RWPE2 (cell line): ENCODE measurements at regions not wholly inside any gene's neighbourhood (a gene's known extent, or its start where the extent isn't known, plus 50 kb on each side); places are given as distances from the start of the nearest gene placed in this dataset.

ENCODE experiments used
- ATAC-seq: fragments of 200-7000 bp; cut with Tn5 transposase; 3 replicates; pipeline ENCODE4 v1.9.1; 2021; ENCODE audit warnings: low read depth
- DNase-seq: peaks from one replicate; pipeline ENCODE4 v3.0.0-alpha.2; 2020; ENCODE audit warnings: low spot score
- H3K27ac ChIP-seq: fragments of 450-650 bp; 2 replicates; pipeline ENCODE4 v1.5.1; 2017; ENCODE audit warnings: mild to moderate bottlenecking; ENCODE audit not compliant: poor library complexity, severe bottlenecking
- H3K27me3 ChIP-seq: fragments of 250-450 bp; sonication (Bioruptor Pico); 2 replicates; pipeline ENCODE4 v1.5.1; 2021; ENCODE audit warnings: mild to moderate bottlenecking, moderate library complexity; ENCODE audit not compliant: insufficient read depth, poor library complexity, severe bottlenecking
- H3K36me3 ChIP-seq: fragments of 250-450 bp; sonication (Bioruptor Pico); 2 replicates; pipeline ENCODE4 v1.5.1; 2020; ENCODE audit warnings: low read depth, mild to moderate bottlenecking, moderate library complexity
- H3K4me1 ChIP-seq: fragments of 250-450 bp; sonication (Bioruptor Pico); 2 replicates; pipeline ENCODE4 v1.5.1; 2021; ENCODE audit warnings: mild to moderate bottlenecking, moderate library complexity; ENCODE audit not compliant: insufficient read depth, poor library complexity, severe bottlenecking
- H3K4me3 ChIP-seq: fragments of 250-450 bp; sonication (Bioruptor Pico); 2 replicates; pipeline ENCODE4 v1.5.1; 2021; ENCODE audit warnings: mild to moderate bottlenecking, moderate library complexity; ENCODE audit not compliant: severe bottlenecking
- H3K9me3 ChIP-seq: fragments of 250-450 bp; sonication (Bioruptor Pico); 2 replicates; pipeline ENCODE4 v1.5.1; 2021; ENCODE audit warnings: mild to moderate bottlenecking, moderate library complexity; ENCODE audit not compliant: severe bottlenecking
- CTCF ChIP-seq: fragments of 450-650 bp; IDR thresholded peaks from one replicate; pipeline ENCODE4 v1.5.1; 2017; ENCODE audit warnings: mild to moderate bottlenecking, moderate library complexity; ENCODE audit not compliant: poor library complexity, severe bottlenecking

GRCh38 chr14:101505236-101505970, 55.9 kb upstream of the DIO3 start:
- Histone ChIP-seq H3K4me1 (no peaks in the 10 kb centered on the region), H3K27me3 (no peaks in the 10 kb centered on the region), H3K4me3 (no peak overlapping the region), H3K27ac (no peak overlapping the region), H3K36me3 (no peaks in the 10 kb centered on the region), H3K9me3 (no peaks in the 10 kb centered on the region)
- peak; percentile 69 for DNase-seq
- no peak for TF ChIP-seq CTCF
- ATAC-seq: peak; percentile 6; the same call in 1 of the 3 replicates

DNA sequence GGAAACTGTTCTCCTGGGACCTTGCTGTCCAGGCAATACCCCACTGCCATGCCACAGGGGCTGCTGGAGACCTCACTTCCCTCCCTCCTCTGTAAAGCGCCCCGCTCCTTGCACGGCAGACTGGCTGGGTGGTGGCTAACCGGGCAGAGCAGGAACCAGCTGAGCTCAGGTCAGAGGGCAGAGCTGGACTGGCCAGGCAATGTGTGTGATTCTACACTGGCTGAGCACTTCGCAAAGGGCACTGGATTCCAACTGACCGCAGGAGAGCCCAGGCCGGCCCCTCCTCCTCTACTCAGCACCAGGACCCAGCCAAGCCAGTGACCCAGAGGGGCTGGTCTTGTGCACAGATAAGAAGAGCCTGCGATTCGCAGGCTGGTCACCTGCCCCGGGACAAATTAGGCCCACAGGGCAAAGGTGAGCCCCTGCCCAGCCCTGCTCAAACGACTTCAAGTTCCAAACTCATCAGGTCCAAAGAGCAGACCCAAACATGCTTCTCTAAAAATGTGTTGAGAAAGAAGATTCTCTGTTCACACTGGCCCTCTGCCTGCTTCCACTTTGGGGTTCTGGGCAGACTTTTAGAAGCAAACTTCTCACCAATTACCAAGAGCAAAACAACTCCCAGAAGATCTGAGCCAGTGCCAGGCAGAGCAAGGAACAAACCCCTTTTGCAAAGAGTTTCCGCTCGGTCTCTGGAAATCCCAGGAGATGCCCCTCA, 54.9 kb upstream of the DIO3 start:
- no peaks in the 10 kb centered on the region for H3K27me3 ChIP-seq
- ATAC-seq (no peak), DNase-seq (peak; percentile 67)
- TF ChIP-seq CTCF: no peak
- H3K9me3 ChIP-seq: no peaks in the 10 kb centered on the region
- no peaks in the 10 kb centered on the region for H3K4me1 ChIP-seq
- H3K27ac ChIP-seq: no peak overlapping the region
- no peaks in the 10 kb centered on the region for H3K36me3 ChIP-seq
- no peak overlapping the region for H3K4me3 ChIP-seq

GRCh38 chr14:101506926-101507835, 54.1 kb upstream of the DIO3 start:
- H3K4me1 ChIP-seq: no peaks in the 10 kb centered on the region
- no peaks in the 10 kb centered on the region for H3K27me3 ChIP-seq
- no peak overlapping the region for H3K4me3 ChIP-seq
- no peak for TF ChIP-seq CTCF
- no peaks in the 10 kb centered on the region for H3K36me3 ChIP-seq
- DNase-seq: peak; percentile 62
- no peak overlapping the region for H3K27ac ChIP-seq
- H3K9me3 ChIP-seq: no peaks in the 10 kb centered on the region
- no peak for ATAC-seq

DNA sequence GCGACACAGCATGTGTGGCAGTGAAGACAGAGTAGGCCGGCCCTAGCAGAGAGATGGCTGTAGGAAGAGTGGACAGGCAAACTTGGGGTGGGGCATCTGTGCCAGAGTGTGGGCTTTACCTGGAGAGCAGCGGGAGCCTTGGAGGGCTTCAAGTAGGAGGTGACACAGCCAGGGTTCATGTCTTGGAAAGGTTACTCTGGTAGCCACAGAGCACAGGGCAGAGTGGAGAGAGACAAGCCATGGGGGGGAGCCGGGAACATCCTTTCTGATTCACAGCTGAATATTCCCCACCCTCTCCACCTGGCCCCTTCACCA, 53.5 kb upstream of the DIO3 start:
- no peak overlapping the region for H3K4me3 ChIP-seq
- no peak overlapping the region for H3K27ac ChIP-seq
- ATAC-seq (no peak), DNase-seq (peak; percentile 54)
- H3K27me3 ChIP-seq: no peaks in the 10 kb centered on the region
- no peaks in the 10 kb centered on the region for H3K4me1 ChIP-seq
- no peaks in the 10 kb centered on the region for H3K36me3 ChIP-seq
- no peaks in the 10 kb centered on the region for H3K9me3 ChIP-seq
- no peak for TF ChIP-seq CTCF
